ENCODE measurements at regions not wholly inside any gene's neighbourhood (a gene's known extent, or its start where the extent isn't known, plus 50 kb on each side); places are given as distances from the start of the nearest gene placed in this dataset.

- Histone ChIP-seq H3K9ac (ENCODE audit: control insufficient read depth, insufficient read depth, low read length) (no peak overlapping the region), H2AFZ (ENCODE audit: control insufficient read depth, low read depth, low read length) (no peak overlapping the region), H3K27me3 (replicated peaks in 1 of 2; ENCODE audit: control insufficient read depth in 2 of 2, insufficient read depth in 2 of 2, low read length in 1 of 2) (no peaks in the 10 kb centered on the region), H3K36me3 (ENCODE audit: control insufficient read depth in 2 of 2, insufficient read depth in 2 of 2, low read length in 1 of 2) (no peaks in the 10 kb centered on the region), H3K9me3 (replicated peaks; ENCODE audit: control insufficient read depth, insufficient read depth, low read length) (no peaks in the 10 kb centered on the region; the same call in 2 of the 3 replicates), H3K79me2 (ENCODE audit: control insufficient read depth, insufficient read depth, low read length) (no peaks in the 10 kb centered on the region), H3K27ac (ENCODE audit: control insufficient read depth, insufficient read depth) (no peak overlapping the region), H4K20me1 (ENCODE audit: control insufficient read depth, insufficient read depth) (no peaks in the 10 kb centered on the region), H3K4me2 (ENCODE audit: control insufficient read depth, insufficient read depth) (no peak overlapping the region), H3K4me3 (no peak overlapping the region), H3K4me1 (ENCODE audit: control insufficient read depth, insufficient read depth, low read length) (no peaks in the 10 kb centered on the region)
- FAIRE-seq: no peak
- RAD21 ChIA-PET (ENCODE audit: unreplicated experiment): no interaction called here
- SMC1A ChIA-PET (ENCODE audit: uncharacterized antibody, unreplicated experiment): interaction anchor here (1.2 kb wide), 1 partner anchor 8 kb away, joined by 3 read pairs; no protein-coding TSS in a partner anchor
- intact Hi-C loops (cut with micrococcal nuclease; ENCODE audit: unreplicated experiment) (no loop called here), in situ Hi-C loops (cut with MboI) (no loop called here)
- 1% methylated on average over 3 of the region's 3 CpGs for WGBS (ENCODE audit: insufficient coverage, insufficient replicate concordance, low lambda C conversion rate, missing lambda C conversion rate)
- CTCF ChIA-PET: no interaction called here
- no peak for ATAC-seq
- TF ChIP-seq EZH2 (IDR thresholded peaks at IDR 0.05; ENCODE audit: borderline replicate concordance, control insufficient read depth, low read depth, low read length) (no peak), IRF4 (IDR thresholded peaks at IDR 0.05; ENCODE audit: low read depth, low read length) (no peak), HSF1 (IDR thresholded peaks at IDR 0.05; ENCODE audit: low read depth, low read length) (no peak), NFYA (IDR thresholded peaks at IDR 0.05; ENCODE audit: borderline replicate concordance, low read depth, low read length) (no peak), SREBF2 (IDR thresholded peaks at IDR 0.05; ENCODE audit: low read length) (no peak), ZNF24 (IDR thresholded peaks at IDR 0.05) (no peak), MYC (IDR thresholded peaks at IDR 0.05; ENCODE audit: insufficient read depth, insufficient read length, insufficient replicate concordance, low read length, severe bottlenecking) (no peak), HDGF (IDR thresholded peaks at IDR 0.05) (no peak), ZNF622 (IDR thresholded peaks at IDR 0.05) (no peak), TAF1 (IDR thresholded peaks at IDR 0.05; ENCODE audit: borderline replicate concordance, low read depth, low read length) (no peak), YBX1 (IDR thresholded peaks at IDR 0.05) (no peak), ASH2L (IDR thresholded peaks at IDR 0.05; ENCODE audit: borderline replicate concordance, low read depth) (no peak), RBBP5 (conservative IDR thresholded peaks at IDR 0.05) (no peak), ATF7 (IDR thresholded peaks at IDR 0.05; ENCODE audit: low read depth) (no peak), ATF3 (IDR thresholded peaks at IDR 0.05; ENCODE audit: borderline replicate concordance, extremely low read depth, low read depth, low read length) (no peak), ZBTB4 (CRISPR knock-in tag; IDR thresholded peaks at IDR 0.05) (no peak), NR2C1 (IDR thresholded peaks at IDR 0.05) (no peak), E4F1 (IDR thresholded peaks at IDR 0.05; ENCODE audit: borderline replicate concordance, partially characterized antibody) (no peak), NBN (IDR thresholded peaks at IDR 0.05) (no peak)
- POLR2A ChIA-PET: no interaction called here
- no TSS peak for BruUV-seq (replicated peaks)
- DNase-seq (ENCODE audit: low read depth, low spot score): no peak
Observed at GRCh38 chr12:18811273-18811672, 73.4 kb downstream of the CAPZA3 start.

All from GM12878 (cell line).